GM12878 (cell line): ENCODE measurements at regions not wholly inside any gene's neighbourhood (a gene's known extent, or its start where the extent isn't known, plus 50 kb on each side); places are given as distances from the start of the nearest gene placed in this dataset.

Experiments
- ATAC-seq: fragments of 200-7000 bp; cut with Tn5 transposase; 3 replicates; pipeline ENCODE4 v1.9.1; 2020; ENCODE audit warnings: mild to moderate bottlenecking, moderate library complexity
- BruUV-seq: library from RNA; stranded (reverse); fragments of 400-500 nt; replicated peaks from 2 replicates; lab custom pipeline; 2021; lab: Mats Ljungman, UMichigan
- CTCF ChIA-PET: fragments of 300-600 bp; sonication (Branson Sonifier 250); formaldehyde crosslinking; extraction: SDS; loops from one replicate; lab custom pipeline; 2021; ENCODE audit warnings: inconsistent platforms; lab: Yijun Ruan, JAX
- POLR2A ChIA-PET: fragments of 350-600 bp; formaldehyde crosslinking; extraction: SDS; loops from one replicate; lab custom pipeline; 2021; ENCODE audit warnings: inconsistent platforms; lab: Charles Lee
- RAD21 ChIA-PET: fragments of 300-600 bp; sonication (Branson Sonifier 250); formaldehyde crosslinking; loops from one replicate; lab custom pipeline; 2023; ENCODE audit warnings: antibody characterized with exemption; ENCODE audit not compliant: unreplicated experiment; lab: Charles Lee
- SMC1A ChIA-PET: fragments of 300-600 bp; sonication (Branson Sonifier 250); formaldehyde crosslinking; loops from one replicate; lab custom pipeline; 2023; ENCODE audit not compliant: unreplicated experiment, uncharacterized antibody; lab: Charles Lee
- DNase-seq: peaks from one replicate; pipeline ENCODE4 v3.0.0-alpha.2; 2011; ENCODE audit warnings: low read depth, low spot score
- FAIRE-seq: peaks from 3 replicates; lab custom pipeline; 2011; peaks lifted over from hg19 to GRCh38; lab: Jason Lieb, UNC
- H2AFZ ChIP-seq: 2 replicates; pipeline ENCODE4 v1.6.0; 2011; ENCODE audit warnings: low read depth, low read length, control low read depth; ENCODE audit not compliant: control insufficient read depth
- H3K27ac ChIP-seq: 2 replicates; pipeline ENCODE4 v1.5.1; 2011; ENCODE audit warnings: control low read depth; ENCODE audit not compliant: control insufficient read depth, insufficient read depth
- H3K27me3 ChIP-seq, 2 experiments: replicated peaks in 1 of 2; 2 replicates each; pipeline versions ENCODE4 v1.6.0 to v1.6.1; 2011; ENCODE audit warnings: low read length in 1 of 2; ENCODE audit not compliant: control insufficient read depth in 2 of 2, insufficient read depth in 2 of 2
- H3K36me3 ChIP-seq, 2 experiments: 2 replicates each; pipeline ENCODE4 v1.5.1; 2011; ENCODE audit warnings: low read length in 1 of 2; ENCODE audit not compliant: control insufficient read depth in 2 of 2, insufficient read depth in 2 of 2
- H3K4me1 ChIP-seq: 2 replicates; pipeline ENCODE4 v1.6.1; 2011; ENCODE audit warnings: mild to moderate bottlenecking, low read length, moderate library complexity, mixed read lengths; ENCODE audit not compliant: control insufficient read depth, insufficient read depth
- H3K4me2 ChIP-seq: 2 replicates; pipeline ENCODE4 v1.6.0; 2011; ENCODE audit warnings: control low read depth; ENCODE audit not compliant: control insufficient read depth, insufficient read depth
- H3K4me3 ChIP-seq: fragments of 200-600 bp; sonication (generic); 2 replicates; pipeline ENCODE4 v1.5.1; 2016
- H3K79me2 ChIP-seq: 2 replicates; pipeline ENCODE4 v1.6.0; 2011; ENCODE audit warnings: low read length; ENCODE audit not compliant: control insufficient read depth, insufficient read depth
- H3K9ac ChIP-seq: 2 replicates; pipeline ENCODE4 v1.8.0; 2011; ENCODE audit warnings: low read length, control low read depth, mixed read lengths; ENCODE audit not compliant: control insufficient read depth, insufficient read depth
- H3K9me3 ChIP-seq: replicated peaks from 3 replicates; pipeline ENCODE4 v1.5.1; 2011; ENCODE audit warnings: mild to moderate bottlenecking, low read length; ENCODE audit not compliant: control insufficient read depth, insufficient read depth
- H4K20me1 ChIP-seq: 2 replicates; pipeline ENCODE4 v1.6.0; 2011; ENCODE audit not compliant: control insufficient read depth, insufficient read depth
- CBX5 ChIP-seq: sonication (generic); IDR thresholded peaks from 2 replicates; pipeline ENCODE4 v1.6.1; 2016; ENCODE audit warnings: low read depth, moderate library complexity, mild to moderate bottlenecking, inconsistent platforms
- CHD4 ChIP-seq: fragments of 200-600 bp; sonication (generic); IDR thresholded peaks from 2 replicates; pipeline ENCODE4 v1.6.1; 2016; ENCODE audit warnings: mild to moderate bottlenecking
- FOXM1 ChIP-seq: IDR thresholded peaks from 2 replicates; pipeline ENCODE4 v1.6.1; 2012; ENCODE audit warnings: low read depth, mild to moderate bottlenecking, inconsistent platforms, low read length, moderate library complexity
- GATAD2B ChIP-seq: fragments of 450-650 bp; conservative IDR thresholded peaks from 2 replicates; pipeline ENCODE4 v1.6.1; 2017; ENCODE audit warnings: low read depth, mild to moderate bottlenecking, moderate library complexity
- HDAC6 ChIP-seq: fragments of 200-600 bp; sonication (generic); IDR thresholded peaks from one replicate; pipeline ENCODE4 v1.8.0; 2017; ENCODE audit warnings: antibody characterized with exemption; ENCODE audit not compliant: unreplicated experiment
- MYC ChIP-seq: IDR thresholded peaks from 2 replicates; pipeline ENCODE4 v1.6.1; 2011; ENCODE audit warnings: mild to moderate bottlenecking, low read length, moderate library complexity, inconsistent platforms; ENCODE audit not compliant: insufficient read depth, insufficient replicate concordance, insufficient read length, severe bottlenecking
- NRF1 ChIP-seq: conservative IDR thresholded peaks from 2 replicates; pipeline ENCODE4 v1.6.1; 2011; ENCODE audit warnings: mild to moderate bottlenecking, low read depth, low read length, improper control_type of control experiment
- TCF12 ChIP-seq: IDR thresholded peaks from 2 replicates; pipeline ENCODE4 v1.6.1; 2011; ENCODE audit warnings: low read depth, mild to moderate bottlenecking, low read length
- ZNF687 ChIP-seq: fragments of 450-650 bp; IDR thresholded peaks from 2 replicates; pipeline ENCODE4 v1.6.1; 2017; ENCODE audit warnings: mild to moderate bottlenecking, moderate library complexity
- WGBS: methylation state at CpG from one replicate; pipeline ENCODE4 v1.1.6; 2016; ENCODE audit warnings: low lambda C conversion rate; ENCODE audit not compliant: insufficient replicate concordance, insufficient coverage; ENCODE audit errors: missing lambda C conversion rate; 5-methylcytosine and 5-hydroxymethylcytosine counted together
- in situ Hi-C: fragments of 300-500 bp; cut with MboI; formaldehyde crosslinking; loops from 9 replicates; pipeline ENCODE4 v1.14.3; 2018; ENCODE audit warnings: mixed read lengths
- intact Hi-C: fragments of 100-400 bp; cut with micrococcal nuclease; formaldehyde crosslinking; loops from one replicate; pipeline ENCODE4 v1.14.2; 2022; ENCODE audit not compliant: unreplicated experiment

- no peak overlapping the region for H3K4me3 ChIP-seq
- H3K79me2 ChIP-seq, result no peaks in the 10 kb centered on the region
These were observed 72.3 kb upstream of the GNAZ start for GRCh38 chr22:22997988-22998387.

GRCh38 chr22:22999523-22999922 is 70.8 kb upstream of the GNAZ start:
- H3K4me1 ChIP-seq, result no peaks in the 10 kb centered on the region
- RAD21 ChIA-PET, result no interaction called here
- WGBS, result 3% methylated on average over 2 of the region's 2 CpGs
- H3K4me3 ChIP-seq, result no peak overlapping the region
- peaks cover 8% of the 10 kb centered on the region; the same call in 2 of the 3 replicates for H3K9me3 ChIP-seq
- H3K9ac ChIP-seq, result no peak overlapping the region
- DNase-seq, result no peak
- no peak for TF ChIP-seq CHD4
- no peak for TF ChIP-seq HDAC6
- TF ChIP-seq CBX5, result no peak
- no peak for TF ChIP-seq MYC
- TF ChIP-seq ZNF687, result no peak
- no peak for TF ChIP-seq GATAD2B
- no peak for TF ChIP-seq TCF12
- no peak for TF ChIP-seq NRF1
- SMC1A ChIA-PET, result no interaction called here
- POLR2A ChIA-PET, result interaction anchor here (0.6 to 0.7 kb wide), 3 partner anchors 11 to 108 kb away, joined by 3 to 4 read pairs (median 4); no protein-coding TSS in a partner anchor
- H3K79me2 ChIP-seq, result no peaks in the 10 kb centered on the region
- no peak for FAIRE-seq
- H3K36me3 ChIP-seq, result no peaks in the 10 kb centered on the region
- no peak overlapping the region for H3K4me2 ChIP-seq
- in situ Hi-C loops (no loop called here), intact Hi-C loops (no loop called here)
- no peaks in the 10 kb centered on the region for H4K20me1 ChIP-seq
- ATAC-seq, result no peak
- BruUV-seq, result no TSS peak
- H3K27ac ChIP-seq, result no peak overlapping the region
- CTCF ChIA-PET, result interaction anchor here (1.2 kb wide), 1 partner anchor 41 kb away, joined by 5 read pairs; no protein-coding TSS in a partner anchor
- H3K27me3 ChIP-seq, result no peaks in the 10 kb centered on the region
- no peak overlapping the region for H2AFZ ChIP-seq

More at GRCh38 chr22:22997988-22998387, 72.3 kb upstream of the GNAZ start:
- intact Hi-C loops, result no loop called here
- no peaks in the 10 kb centered on the region for H3K4me1 ChIP-seq
- ChIA-PET SMC1A (interaction anchor here (1.4 kb wide), 1 partner anchor 130 kb away, joined by 3 read pairs; no protein-coding TSS in a partner anchor), RAD21 (no interaction called here), POLR2A (no interaction called here), CTCF (interaction anchor here (1.2 kb wide), 1 partner anchor 38 kb away, joined by 4 read pairs; no protein-coding TSS in a partner anchor)
- no peak overlapping the region for H3K4me2 ChIP-seq
- in situ Hi-C loops, result no loop called here
- BruUV-seq, result no TSS peak
- no peak for ATAC-seq
- no peak for FAIRE-seq
- no peaks in the 10 kb centered on the region for H4K20me1 ChIP-seq
- H3K27me3 ChIP-seq, result no peaks in the 10 kb centered on the region
- H3K27ac ChIP-seq, result no peak overlapping the region
- TF ChIP-seq FOXM1, result no peak
- peaks cover 8% of the 10 kb centered on the region; the same call in 2 of the 3 replicates for H3K9me3 ChIP-seq
- DNase-seq, result no peak
- H3K9ac ChIP-seq, result no peak overlapping the region
- no peak overlapping the region for H2AFZ ChIP-seq
- no peaks in the 10 kb centered on the region for H3K36me3 ChIP-seq
